NOMO-1 treated with DMSO at 0.1 percent for 48 hours (cell line): ENCODE measurements at regions not wholly inside any gene's neighbourhood (a gene's known extent, or its start where the extent isn't known, plus 50 kb on each side); places are given as distances from the start of the nearest gene placed in this dataset.
"Not testable (repeated sequence)": the region's sequence is repeated elsewhere in the genome, so short reads cannot be mapped to it uniquely, and the experiment has no call there.

Experiments used
- DNase-seq: peaks from one replicate; lab custom pipeline; 2025; ENCODE audit not compliant: unreplicated experiment; lab: John Stamatoyannopoulos, UW

DNA sequence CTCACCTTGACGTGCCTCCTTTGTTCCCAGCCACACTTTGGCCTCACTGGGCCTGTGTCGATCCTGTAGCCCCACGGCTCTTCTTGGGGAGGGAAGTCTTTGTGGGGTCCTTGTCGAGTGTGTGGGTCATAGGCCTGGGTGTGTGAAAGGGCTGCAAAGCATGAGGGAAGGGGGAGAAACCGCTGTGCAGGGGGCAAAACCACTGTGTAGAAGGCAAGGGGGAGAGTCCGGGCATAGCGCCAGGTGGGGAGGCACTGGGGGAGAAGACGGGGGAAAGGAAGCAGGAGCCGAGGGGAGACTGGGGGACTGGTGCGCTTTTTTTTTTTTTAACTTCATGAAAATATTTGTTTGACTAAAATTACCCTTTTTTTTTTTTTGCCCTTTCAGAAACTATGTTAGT is 65.1 kb upstream of the RASD2 start:
- DNase-seq: no peak

DNA sequence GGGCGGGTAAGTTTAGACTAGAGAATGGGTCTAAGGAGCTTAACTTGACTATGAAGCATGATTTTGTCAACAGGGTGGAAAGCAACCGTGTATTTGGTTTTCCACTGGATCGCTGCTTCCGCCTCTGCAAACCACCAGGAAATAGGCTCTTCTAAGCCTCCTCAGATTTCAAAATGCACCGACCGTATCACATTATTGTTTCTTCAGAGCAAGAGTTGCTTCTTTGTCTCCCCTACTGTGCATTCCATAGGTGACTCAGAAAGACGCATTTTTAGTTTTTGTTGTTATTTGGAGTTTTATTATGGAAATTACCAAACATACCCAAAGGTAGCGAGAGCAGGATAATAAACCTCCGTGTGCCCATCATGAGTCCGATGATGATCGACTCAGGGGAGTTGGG is 64.3 kb upstream of the RASD2 start:
- no peak for DNase-seq

DNA sequence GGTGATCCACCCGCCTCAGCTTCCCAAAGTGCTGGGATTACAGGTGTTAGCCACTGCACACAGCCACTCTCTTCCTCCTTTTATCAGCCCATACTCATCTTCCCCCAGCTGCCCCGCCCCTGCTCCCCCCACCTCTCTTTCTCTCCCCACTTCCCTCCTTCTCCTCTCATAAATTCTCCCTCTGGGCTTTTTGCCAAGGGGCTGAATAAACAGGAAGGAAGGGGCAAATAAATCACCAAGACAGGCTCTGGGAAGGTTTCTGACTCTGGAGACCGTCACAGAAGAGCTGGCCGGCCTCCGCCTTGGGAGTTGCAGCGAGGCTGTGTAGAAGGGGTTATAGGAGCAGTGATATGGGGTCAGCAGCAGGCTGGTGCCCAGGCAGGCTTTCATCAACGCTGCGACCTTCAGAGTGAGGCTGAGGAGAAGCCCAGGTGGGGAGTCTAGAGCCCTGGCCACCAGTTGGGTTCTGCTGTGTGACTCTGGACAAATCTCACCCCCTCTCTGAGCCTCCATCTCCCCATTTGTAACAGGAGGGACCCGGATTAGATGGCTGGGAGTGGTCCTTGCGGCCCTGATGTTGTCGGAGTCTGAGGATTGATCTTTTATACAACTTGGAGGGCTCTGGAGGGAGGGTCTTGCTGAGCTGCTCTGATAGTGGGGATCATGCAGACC is 62.6 kb upstream of the RASD2 start:
- peak; percentile 97 for DNase-seq

DNA sequence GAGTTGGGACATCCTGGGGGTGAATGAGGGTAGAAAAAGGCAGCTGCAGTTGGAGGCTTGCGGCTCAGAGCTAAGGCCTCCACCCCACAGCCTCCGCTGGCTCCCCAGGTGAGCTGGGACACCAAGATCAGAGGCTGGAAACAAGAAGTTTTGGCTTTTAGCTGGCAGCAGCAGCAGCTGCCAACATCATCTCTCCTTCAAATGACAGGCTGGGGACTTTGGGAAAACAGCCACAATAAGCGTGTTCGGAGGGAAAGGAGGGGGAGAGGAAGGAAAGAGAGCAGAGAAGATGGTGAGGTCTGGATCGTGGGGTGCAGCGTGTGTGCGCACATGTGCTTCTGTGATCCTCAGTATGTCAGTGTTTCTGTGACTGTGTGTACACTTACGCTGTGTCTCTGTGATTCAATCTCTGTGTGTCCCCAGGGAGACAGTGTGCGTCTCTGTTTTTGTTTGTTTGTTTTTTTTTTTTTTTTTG is 62.0 kb upstream of the RASD2 start:
- DNase-seq: no peak

DNA sequence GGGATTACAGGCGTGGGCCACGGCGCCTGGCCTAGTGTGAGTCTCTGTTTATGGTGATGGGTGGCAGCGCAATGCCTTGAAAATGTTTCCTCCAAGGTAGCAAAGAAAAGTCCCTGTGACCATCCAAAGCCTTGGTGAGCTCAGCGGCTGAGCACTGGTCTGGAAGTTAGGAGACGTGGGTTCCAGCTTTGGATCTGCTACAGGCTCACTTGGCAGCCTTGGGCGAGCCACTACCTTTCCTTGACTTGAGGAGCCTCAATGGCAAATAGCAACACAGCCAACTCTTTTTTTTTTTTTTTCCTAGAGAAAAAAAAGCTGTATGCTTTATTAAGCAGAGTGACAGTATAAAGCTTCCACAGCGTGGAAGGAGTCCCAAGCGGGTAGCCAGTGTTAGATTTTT is 61.3 kb upstream of the RASD2 start:
- DNase-seq: no peak

DNA sequence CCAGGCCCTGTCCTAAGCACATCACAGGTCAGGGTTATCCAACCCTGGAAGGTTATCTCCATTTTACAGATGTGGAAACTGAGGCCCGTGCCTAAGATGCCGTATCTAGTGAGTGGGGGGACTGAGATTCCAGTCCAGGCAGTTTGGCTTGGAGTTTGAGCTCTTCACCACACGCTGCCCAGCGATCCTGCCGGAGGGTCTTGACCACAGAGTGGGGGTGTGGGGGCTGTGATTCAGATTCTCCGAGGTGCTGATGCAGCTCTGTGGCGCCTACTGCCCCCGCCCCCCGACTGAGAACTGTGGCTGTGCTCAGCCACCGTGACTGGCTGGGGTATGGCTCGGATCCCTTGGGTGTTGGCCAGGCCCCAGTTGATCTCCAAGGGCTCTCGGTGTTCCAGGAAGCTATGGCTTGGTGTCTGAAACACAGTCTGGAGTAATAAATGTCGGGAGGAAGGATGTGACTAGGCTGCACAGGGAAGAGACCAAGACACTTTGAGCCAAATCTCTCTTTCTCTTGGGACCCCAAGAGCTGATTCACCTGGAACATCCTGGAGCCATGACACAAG is 60.6 kb upstream of the RASD2 start:
- no peak for DNase-seq

DNA sequence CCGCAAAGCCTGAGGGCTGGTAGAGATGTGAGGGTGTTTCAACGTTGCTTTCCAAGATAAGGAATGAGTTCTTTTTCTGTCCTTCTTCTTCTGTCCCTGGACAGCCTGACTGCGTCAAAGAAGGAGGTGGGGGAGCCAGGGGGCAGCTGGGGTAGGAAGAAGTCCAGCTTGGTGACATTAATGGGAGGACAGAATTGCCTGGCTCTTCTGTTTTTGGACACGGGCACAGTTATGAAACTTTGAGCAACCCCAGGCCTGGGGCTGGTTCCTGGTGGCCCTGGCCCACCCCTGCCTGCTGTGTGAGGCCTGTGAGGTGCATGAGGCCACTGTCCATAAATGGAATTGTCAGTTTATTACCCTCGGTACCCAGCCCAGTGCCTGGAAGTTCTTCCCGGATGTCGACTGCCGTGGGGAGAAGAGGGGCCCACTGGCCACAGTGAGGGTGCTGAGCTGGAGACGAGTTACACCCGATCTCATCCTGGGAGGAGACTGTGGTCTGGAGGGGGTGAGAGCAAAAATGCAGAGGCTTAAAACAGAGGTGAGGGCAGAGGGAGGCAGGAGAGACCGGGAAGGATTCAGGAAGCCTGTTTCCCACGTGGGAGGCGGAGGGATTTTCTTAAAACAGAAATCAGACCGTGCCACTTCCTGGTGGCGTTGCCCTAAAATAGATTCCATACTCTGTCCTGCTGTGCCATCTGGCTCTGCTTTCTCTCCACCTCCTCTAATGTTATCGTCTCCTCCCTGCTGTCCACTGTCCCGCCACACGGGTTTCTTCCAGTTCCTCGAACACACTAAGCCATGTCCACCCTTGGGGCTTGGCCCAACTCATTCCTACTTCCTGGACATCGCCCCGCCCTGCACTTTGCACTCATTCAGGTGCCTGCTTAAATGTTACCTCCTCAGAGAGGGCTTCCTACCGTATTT is 59.7 kb upstream of the RASD2 start:
- peak; percentile 12 for DNase-seq

DNA sequence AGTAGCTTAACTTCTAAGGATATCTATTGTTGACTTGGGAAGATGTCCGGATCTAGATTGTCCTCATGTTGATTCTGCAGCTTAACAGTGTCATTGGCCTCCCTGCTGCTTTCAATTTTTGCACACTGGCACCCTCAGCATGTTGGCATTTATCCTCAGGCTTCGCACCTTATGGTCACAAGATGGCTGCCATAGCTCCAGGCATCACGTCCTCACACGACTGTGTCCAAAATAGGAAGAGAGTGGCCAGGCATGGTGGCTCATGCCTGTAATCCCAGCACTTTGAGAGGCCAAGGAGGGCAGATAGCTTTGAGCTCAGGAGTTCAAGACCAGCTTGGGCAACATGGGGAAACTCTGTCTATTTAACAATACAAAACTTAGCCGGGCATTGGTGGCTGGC is 58.3 kb upstream of the RASD2 start:
- DNase-seq: no peak

DNA sequence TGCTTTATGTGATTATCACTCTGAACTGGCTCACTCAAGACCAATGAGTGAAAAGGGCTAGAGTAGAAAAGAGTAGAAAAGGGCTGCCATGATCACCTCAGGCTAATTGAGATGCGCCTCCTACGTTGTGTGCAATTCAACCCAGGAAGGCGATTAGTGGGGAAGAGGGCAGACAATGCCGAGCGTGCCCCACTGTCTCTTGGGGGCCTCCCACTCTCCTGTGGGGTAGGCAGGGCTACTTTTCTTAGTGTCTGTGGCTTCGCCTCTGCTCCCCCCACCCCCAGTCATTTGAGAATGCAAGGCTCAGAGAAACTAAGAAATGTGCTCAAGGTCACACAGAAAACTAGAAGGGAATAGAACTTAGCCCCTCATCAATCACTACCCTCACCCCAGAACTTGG is 57.7 kb upstream of the RASD2 start:
- DNase-seq: no peak

DNA sequence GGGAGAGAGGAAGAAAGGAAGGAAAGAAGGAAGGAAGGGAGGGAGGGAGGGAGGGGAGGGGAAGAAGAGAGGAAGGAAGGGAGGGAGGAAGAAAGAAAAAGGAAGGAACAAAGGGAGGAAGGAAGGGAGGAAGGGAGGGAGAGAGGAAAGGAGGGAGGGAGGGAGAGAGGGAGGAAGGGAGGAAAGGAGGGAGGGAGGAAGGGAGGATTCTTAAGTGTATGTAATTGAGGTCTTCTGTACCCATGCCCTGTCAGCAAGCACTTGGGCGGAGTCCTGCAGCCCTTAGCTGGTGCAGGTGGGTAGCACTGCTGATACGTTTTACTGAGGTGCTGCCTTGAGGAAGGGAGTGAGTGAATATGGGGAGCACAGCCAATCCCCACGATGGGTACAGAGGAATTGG is 56.9 kb upstream of the RASD2 start:
- DNase-seq: no peak

DNA sequence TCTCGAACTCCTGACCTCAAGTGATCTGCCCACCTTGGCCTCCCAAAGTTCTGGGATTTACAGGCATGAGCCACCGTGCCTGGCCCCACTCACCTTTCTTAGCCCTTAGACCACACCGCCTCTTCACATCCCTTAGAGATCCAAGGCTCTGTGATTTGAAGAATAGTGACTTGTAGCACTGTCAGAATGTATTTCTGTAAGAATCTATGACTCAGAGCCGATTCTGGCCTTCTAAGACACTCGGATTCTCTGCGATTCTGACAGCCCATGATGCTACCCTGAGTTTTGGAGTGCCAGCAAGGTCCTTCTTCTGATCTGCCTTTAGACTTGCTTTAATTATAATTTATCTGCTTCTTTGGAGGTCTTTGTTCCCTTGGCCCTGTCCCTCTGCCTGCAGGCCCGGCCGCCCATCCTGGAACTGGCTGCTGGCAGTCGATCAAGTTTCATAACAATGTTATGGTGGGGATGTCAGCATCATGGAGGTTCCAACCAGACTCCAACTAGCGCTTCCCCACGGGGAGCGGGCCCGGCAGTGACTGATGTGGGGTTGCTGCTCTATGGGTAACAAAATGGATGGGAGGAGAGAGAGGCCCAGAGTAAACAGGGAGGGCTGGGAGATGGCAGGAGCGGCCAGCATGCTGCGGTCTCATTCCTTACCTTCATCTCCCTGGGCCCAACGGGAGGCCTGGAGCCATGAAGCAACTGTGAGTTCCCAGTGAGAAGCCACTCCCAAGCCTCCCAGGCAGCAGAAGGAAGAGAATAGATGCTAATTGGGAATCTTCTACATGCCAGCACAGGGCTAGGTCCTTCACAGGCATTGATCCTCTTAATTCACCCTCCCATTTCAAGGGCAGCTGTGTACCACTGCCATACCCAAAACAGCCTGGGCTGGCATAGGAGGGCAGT is 55.7 kb upstream of the RASD2 start:
- DNase-seq: no peak

DNA sequence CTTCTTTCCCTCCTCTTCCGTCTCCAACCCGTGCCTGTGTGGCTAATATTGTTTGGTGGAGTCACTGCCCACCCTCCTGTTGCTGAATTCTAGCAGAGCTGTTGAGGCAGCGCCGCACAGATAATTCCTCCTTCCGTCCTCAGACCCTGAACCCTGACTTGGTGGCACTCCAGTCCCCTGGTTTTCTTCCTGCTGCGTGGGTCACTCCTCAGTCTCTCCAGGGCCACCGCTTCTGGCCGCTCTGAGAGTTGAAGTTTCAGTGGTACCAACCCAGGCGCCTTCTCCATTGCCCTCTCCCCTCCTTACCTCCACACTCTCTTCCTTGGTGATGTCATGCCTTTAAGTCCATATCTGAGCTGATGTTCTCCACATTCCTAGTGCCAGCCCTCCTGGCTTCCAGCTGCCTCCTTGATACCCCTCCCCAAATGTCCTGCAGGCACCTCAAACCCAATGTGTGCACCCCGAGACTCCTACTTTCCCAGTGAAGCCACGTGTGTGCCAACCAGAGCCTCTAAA is 54.5 kb upstream of the RASD2 start:
- DNase-seq: no peak

DNA sequence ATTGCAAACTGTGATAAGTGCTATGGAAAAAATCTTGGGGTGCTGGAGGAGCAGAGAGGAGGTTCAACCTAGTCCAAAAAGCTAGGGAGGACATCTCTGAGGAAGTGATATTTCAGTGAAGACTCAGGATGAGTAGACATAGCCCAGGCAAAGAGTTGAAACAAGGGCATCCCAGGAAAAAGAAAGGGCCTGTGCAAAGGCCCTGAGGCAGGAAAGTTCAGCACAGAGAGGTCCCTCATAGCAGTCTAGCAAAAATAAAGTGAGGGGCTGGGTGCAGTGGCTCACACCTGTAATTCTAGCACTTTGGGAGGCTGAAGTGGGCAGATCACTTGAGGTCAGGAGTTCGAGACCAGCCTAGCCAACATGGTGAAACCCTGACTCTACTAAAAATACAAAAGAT is 53.0 kb upstream of the RASD2 start:
- DNase-seq: not testable (repeated sequence)

DNA sequence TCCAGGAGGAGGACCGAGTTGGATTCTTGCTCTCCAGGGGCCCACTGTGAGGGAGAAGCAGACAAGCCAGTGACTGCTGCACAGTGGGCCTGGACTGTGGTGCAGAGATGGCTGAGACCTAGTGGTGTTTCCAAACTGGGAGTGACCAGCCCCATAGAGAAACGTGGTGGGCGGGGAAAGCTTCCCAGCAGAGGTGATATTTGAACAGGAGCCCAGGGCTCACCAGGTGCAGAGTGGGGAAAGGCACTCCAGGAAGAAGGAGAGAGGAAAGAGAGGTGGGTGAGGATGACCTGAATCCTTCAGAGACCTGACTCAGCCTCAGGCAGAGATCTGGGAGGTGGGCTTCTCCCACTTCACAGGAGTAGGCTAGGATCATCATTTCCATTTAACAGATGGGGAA is 52.1 kb upstream of the RASD2 start:
- no peak for DNase-seq

DNA sequence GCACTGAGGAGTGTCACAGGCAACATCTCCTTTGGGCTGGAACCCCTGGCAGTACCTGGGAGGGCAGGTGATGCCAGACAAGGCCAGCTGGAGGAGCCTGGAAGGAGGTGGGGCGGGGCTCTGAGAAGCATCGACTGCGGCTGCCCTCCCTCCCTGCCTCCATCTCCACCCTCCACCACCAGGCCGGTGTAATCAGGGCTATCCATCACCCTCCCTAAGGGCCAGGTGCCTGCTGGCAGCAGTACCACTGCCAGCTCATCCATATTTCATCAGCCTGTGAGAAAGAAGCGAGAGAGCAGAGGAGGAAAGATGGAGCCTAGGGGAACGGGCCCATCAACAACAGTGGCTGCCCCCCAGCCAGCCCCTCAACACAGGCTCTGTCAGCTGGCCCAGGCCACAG is 51.4 kb upstream of the RASD2 start:
- no peak for DNase-seq
